Stomach (tissue), 8 donors: ENCODE measurements at regions not wholly inside any gene's neighbourhood (a gene's known extent, or its start where the extent isn't known, plus 50 kb on each side); places are given as distances from the start of the nearest gene placed in this dataset.
A peak's percentile ranks its signal among the peaks of the same experiment; 100 is the strongest.
"Not testable (repeated sequence)": the region's sequence is repeated elsewhere in the genome, so short reads cannot be mapped to it uniquely, and the experiment has no call there.

Experiments
- DNase-seq, 2 donors: peaks; one replicate each; pipeline versions ENCODE4 v3.0.0 to v3.0.0-alpha.2; 2013 to 2019
- H3K27ac ChIP-seq, 5 donors: fragments of 200-600 bp in 4 of 5; sonication (generic) in 4 of 5; one replicate each; pipeline ENCODE4 v1.5.1; 2013 to 2019; ENCODE audit warnings: mild to moderate bottlenecking in 1 of 5, moderate library complexity in 1 of 5
- H3K27me3 ChIP-seq, 3 donors: fragments of 200-600 bp; sonication (generic); one replicate each; pipeline ENCODE4 v1.5.1; 2017 to 2019; ENCODE audit warnings: mixed run types in 1 of 3
- H3K36me3 ChIP-seq, 4 donors: fragments of 200-600 bp; sonication (generic); 1 replicate in 3 of 4; 2 replicates in 1 of 4; pipeline ENCODE4 v1.5.1; 2016 to 2019
- H3K4me1 ChIP-seq, 4 donors: fragments of 200-600 bp; sonication (generic); one replicate each; pipeline ENCODE4 v1.5.1; 2016 to 2019
- H3K4me3 ChIP-seq, 4 donors: fragments of 200-600 bp; sonication (generic) in 3 of 4; one replicate each; pipeline ENCODE4 v1.5.1; 2016 to 2019; ENCODE audit warnings: mild to moderate bottlenecking in 1 of 4
- H3K9me3 ChIP-seq, 4 donors: fragments of 200-600 bp; sonication (generic); one replicate each; pipeline ENCODE4 v1.5.1; 2016 to 2019
- CTCF ChIP-seq, 7 experiments: fragments of 450-650 bp in 4 of 7; fragments of 200-600 bp in 3 of 7; sonication (generic) in 3 of 7; IDR thresholded peaks; one replicate each; pipeline ENCODE4 v1.5.1; 2016 to 2019; ENCODE audit warnings: antibody characterized with exemption in 7 of 7, control low read depth in 2 of 7, mild to moderate bottlenecking in 1 of 7
- EP300 ChIP-seq: sonication (generic); formaldehyde crosslinking; IDR thresholded peaks from one replicate; pipeline ENCODE4 v1.6.1; 2017; ENCODE audit warnings: antibody characterized with exemption
- POLR2A ChIP-seq, 4 donors: fragments of 450-650 bp; IDR thresholded peaks; one replicate each; pipeline ENCODE4 v1.6.1; 2016; ENCODE audit warnings: antibody characterized with exemption in 4 of 4, control low read depth in 2 of 4, mild to moderate bottlenecking in 1 of 4, moderate library complexity in 1 of 4
- POLR2AphosphoS5 ChIP-seq, 3 donors: sonication (generic); formaldehyde crosslinking; IDR thresholded peaks; one replicate each; pipeline ENCODE4 v1.6.1; 2016; ENCODE audit warnings: antibody characterized with exemption in 3 of 3
- WGBS, 5 donors: extraction: QIAGEN DNeasy Blood & Tissue Kit in 3 of 5; methylation state at CpG; one replicate each; pipeline versions ENCODE4 v1.1.5 to v1.1.7; 2013 to 2018; 5-methylcytosine and 5-hydroxymethylcytosine counted together
- intact Hi-C: fragments of 100-400 bp; cut with DNase I; formaldehyde crosslinking; loops from one replicate; pipeline ENCODE4 v1.15.1; 2023; ENCODE audit warnings: low total_unique reads
- donor health status: healthy with polysubstance abuse.
- donor health status: Bipolar disorder and iron deficiency.
- donor health status: healthy.

DNA sequence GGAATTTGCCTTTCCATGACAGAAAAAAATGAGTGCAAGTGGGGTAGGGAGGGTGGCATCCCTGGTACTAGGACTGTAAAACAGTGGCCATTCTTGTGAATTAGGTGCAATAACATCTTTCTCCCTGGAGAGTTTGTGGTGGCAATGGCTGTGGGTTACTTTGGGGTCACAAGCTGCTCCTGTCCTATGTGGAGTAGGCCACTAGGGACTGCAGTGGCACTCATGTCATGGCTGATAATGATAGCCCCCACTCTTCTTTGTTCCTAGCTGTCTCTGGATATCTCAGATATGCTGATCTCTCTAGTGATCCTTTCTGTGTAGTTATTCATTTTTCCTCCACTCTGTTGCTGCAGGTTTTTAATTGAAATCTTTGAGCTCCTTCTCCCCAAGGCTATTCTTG lies 270.5 kb upstream of the CHORDC1 start:
- no peaks in the 10 kb centered on the region for H3K36me3 ChIP-seq
- H3K27ac ChIP-seq = no peak overlapping the region
- H3K9me3 ChIP-seq = peaks cover 0 to 9% (median 0%) of the 10 kb centered on the region in 4 donors
- no peaks in the 10 kb centered on the region for H3K4me1 ChIP-seq
- DNase-seq = no peak
- no peak for TF ChIP-seq EP300
- no peak for TF ChIP-seq POLR2AphosphoS5 (IDR thresholded peaks at IDR 0.05)
- TF ChIP-seq CTCF (IDR thresholded peaks at IDR 0.05) = no peak
- intact Hi-C loops = no loop called here
- no peaks in the 10 kb centered on the region for H3K27me3 ChIP-seq
- H3K4me3 ChIP-seq = no peak overlapping the region

DNA sequence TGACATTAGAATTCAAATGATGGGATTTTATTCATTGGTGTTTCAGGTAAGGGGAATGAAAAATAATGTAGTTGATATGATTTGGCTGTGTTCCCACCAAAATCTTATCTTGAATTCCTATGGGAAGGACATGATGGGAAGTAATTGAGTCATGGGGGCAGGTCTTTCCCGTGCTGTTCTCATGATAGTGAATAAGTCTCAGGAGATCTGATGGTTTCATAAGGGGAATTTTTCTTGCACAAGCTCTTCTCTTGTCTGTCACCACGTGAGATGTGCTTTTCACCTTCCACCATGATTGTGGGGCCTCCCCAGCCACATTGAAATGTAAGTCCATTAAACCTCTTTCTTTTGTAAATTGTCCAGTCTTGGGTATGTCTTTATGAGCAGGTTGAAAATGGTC lies 268.6 kb upstream of the CHORDC1 start:
- Histone ChIP-seq H3K4me1 (no peaks in the 10 kb centered on the region), H3K27ac (no peak overlapping the region), H3K36me3 (no peaks in the 10 kb centered on the region), H3K9me3 (no peaks in the 10 kb centered on the region), H3K4me3 (no peak overlapping the region), H3K27me3 (no peaks in the 10 kb centered on the region)
- 43 to 62% (median 50%) methylated on average over 2 of the region's 2 CpGs for WGBS, 5 donors
- intact Hi-C loops = no loop called here
- DNase-seq = no peak
- no peak for TF ChIP-seq EP300
- no peak for TF ChIP-seq CTCF (IDR thresholded peaks at IDR 0.05)
- TF ChIP-seq POLR2AphosphoS5 (IDR thresholded peaks at IDR 0.05) = no peak
- no peak for TF ChIP-seq POLR2A (IDR thresholded peaks at IDR 0.05)

GRCh38 chr11:90476442-90477007 lies 253.7 kb upstream of the CHORDC1 start:
- H3K9me3 ChIP-seq = no peaks in the 10 kb centered on the region
- no peaks in the 10 kb centered on the region for H3K4me1 ChIP-seq
- no peak for TF ChIP-seq POLR2AphosphoS5 (IDR thresholded peaks at IDR 0.05)
- peak in 2 of 7 experiments; percentile 29 to 39 for TF ChIP-seq CTCF (IDR thresholded peaks at IDR 0.05)
- intact Hi-C loops = no loop called here
- peak; percentile 37 to 57 for DNase-seq
- no peak overlapping the region for H3K4me3 ChIP-seq
- WGBS, 5 donors = 36 to 43% (median 38%) methylated on average over 2 of the region's 2 CpGs
- no peaks in the 10 kb centered on the region for H3K36me3 ChIP-seq
- H3K27ac ChIP-seq = no peak overlapping the region
- H3K27me3 ChIP-seq = no peaks in the 10 kb centered on the region

DNA sequence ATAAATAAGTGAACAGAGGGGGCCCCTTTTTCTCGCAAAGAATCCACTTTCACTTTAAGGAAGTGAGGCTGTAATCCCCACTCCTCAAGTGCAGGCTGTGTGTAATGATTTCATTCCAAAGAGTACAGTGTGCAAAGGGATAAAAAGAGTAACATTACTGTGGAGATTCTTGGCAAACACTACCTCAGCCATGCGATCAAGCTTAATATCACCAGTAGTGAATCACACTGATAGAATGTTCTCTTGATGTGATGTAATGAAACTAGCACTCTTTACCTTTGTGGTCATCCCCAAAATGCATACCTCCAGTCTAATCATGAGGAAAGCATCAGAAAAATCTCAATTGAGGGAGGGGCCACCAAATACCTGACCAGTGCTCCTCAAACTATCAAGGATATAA lies 246.1 kb upstream of the CHORDC1 start:
- WGBS, 5 donors = 69 to 83% (median 73%) methylated on average over 2 of the region's 2 CpGs
- Histone ChIP-seq H3K36me3 (no peaks in the 10 kb centered on the region), H3K27ac (no peak overlapping the region), H3K27me3 (no peaks in the 10 kb centered on the region), H3K4me1 (no peaks in the 10 kb centered on the region), H3K4me3 (no peak overlapping the region), H3K9me3 (no peaks in the 10 kb centered on the region)
- no peak for DNase-seq
- intact Hi-C loops = no loop called here
- TF ChIP-seq POLR2A (IDR thresholded peaks at IDR 0.05) (no peak), POLR2AphosphoS5 (IDR thresholded peaks at IDR 0.05) (no peak), EP300 (no peak)

DNA sequence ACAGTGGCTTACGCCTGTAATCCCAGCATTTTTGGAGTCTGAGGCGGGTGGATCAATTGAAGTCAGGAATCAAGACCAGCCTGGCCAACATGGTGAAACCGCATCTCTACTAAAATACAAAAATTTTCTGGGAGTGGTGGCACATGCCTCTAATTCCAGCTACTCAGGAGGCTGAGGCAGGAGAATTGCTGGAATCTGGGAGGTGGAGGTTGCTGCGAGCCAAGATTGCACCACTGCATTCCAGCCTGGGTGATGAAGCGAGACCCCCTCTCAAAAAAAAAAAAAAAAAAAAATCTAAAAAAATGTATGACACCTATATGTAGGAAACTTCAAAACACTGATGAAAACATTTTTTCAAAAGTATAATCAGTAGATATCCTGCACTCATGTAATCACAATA lies 242.7 kb upstream of the CHORDC1 start:
- Histone ChIP-seq H3K36me3 (no peaks in the 10 kb centered on the region), H3K27me3 (no peaks in the 10 kb centered on the region), H3K4me3 (no peak overlapping the region), H3K27ac (no peak overlapping the region), H3K9me3 (no peaks in the 10 kb centered on the region), H3K4me1 (no peaks in the 10 kb centered on the region)
- WGBS, 5 donors = 90 to 96% (median 91%) methylated on average over 5 of the region's 5 CpGs
- intact Hi-C loops = no loop called here
- TF ChIP-seq POLR2AphosphoS5 (IDR thresholded peaks at IDR 0.05) (no peak), EP300 (no peak), CTCF (IDR thresholded peaks at IDR 0.05) (no peak), POLR2A (IDR thresholded peaks at IDR 0.05) (no peak)
- DNase-seq = no peak

- H3K27ac ChIP-seq, intact Hi-C loops, H3K9me3 ChIP-seq, H3K4me3 ChIP-seq, H3K4me1 ChIP-seq, DNase-seq, H3K27me3 ChIP-seq, H3K36me3 ChIP-seq: not testable (repeated sequence)
- 30 to 58% (median 42%) methylated on average over 6 of the region's 6 CpGs for WGBS, 5 donors
Observed at GRCh38 chr11:90455347-90455920, 232.6 kb upstream of the CHORDC1 start.
